Mucosa of rectum (tissue), 2 donors: ENCODE measurements at regions not wholly inside any gene's neighbourhood (a gene's known extent, or its start where the extent isn't known, plus 50 kb on each side); places are given as distances from the start of the nearest gene placed in this dataset.

Experiments
- H3K27ac ChIP-seq, 2 donors: one replicate each; pipeline ENCODE4 v1.7.0; 2013; ENCODE audit warnings: inconsistent platforms in 2 of 2, low read depth in 2 of 2, low read length in 2 of 2
- H3K27me3 ChIP-seq, 2 donors: one replicate each; pipeline ENCODE4 v1.7.0; 2013; ENCODE audit warnings: low read length in 2 of 2; ENCODE audit not compliant: control insufficient read depth in 2 of 2, insufficient read depth in 2 of 2
- H3K36me3 ChIP-seq, 2 donors: one replicate each; pipeline ENCODE4 v1.7.0; 2013; ENCODE audit warnings: low read length in 2 of 2; ENCODE audit not compliant: control insufficient read depth in 2 of 2, insufficient read depth in 2 of 2
- H3K4me1 ChIP-seq, 2 donors: one replicate each; pipeline ENCODE4 v1.7.0; 2013; ENCODE audit warnings: low read length in 2 of 2, mild to moderate bottlenecking in 1 of 2; ENCODE audit not compliant: control insufficient read depth in 2 of 2, insufficient read depth in 2 of 2
- H3K4me3 ChIP-seq, 2 donors: one replicate each; pipeline ENCODE4 v1.7.0; 2013; ENCODE audit warnings: low read length in 2 of 2
- H3K9ac ChIP-seq, 2 donors: one replicate each; pipeline ENCODE4 v1.7.0; 2013; ENCODE audit warnings: low read length in 2 of 2, low read depth in 1 of 2, mild to moderate bottlenecking in 1 of 2
- H3K9me3 ChIP-seq, 2 donors: one replicate each; pipeline ENCODE4 v1.7.0; 2013; ENCODE audit warnings: low read length in 2 of 2; ENCODE audit not compliant: control insufficient read depth in 2 of 2
- donor health status: healthy.
- donor health status: Normal muscosa, but diverticular disease.

DNA sequence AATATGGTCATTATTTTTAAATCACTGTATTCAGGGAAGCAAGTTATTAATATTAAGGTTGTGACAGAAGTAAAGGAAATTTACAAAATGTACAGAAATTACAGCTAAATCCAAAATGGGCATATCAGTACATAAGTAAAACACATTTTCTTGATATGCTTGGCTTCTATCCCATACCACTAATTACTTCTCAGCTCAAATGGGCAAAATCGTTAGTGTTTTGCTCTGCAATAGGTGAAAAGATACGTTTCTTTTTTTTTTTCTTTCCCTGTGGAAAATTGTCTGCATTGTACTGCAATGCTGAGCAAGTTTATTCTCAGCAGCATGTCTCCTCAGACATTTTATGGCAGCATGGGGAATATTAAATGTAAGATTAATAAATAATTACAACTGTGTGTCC, 77.1 kb upstream of the PRMT6 start:
- Histone ChIP-seq H3K9ac (no peak overlapping the region), H3K36me3 (no peaks in the 10 kb centered on the region), H3K9me3 (no peaks in the 10 kb centered on the region), H3K27me3 (no peaks in the 10 kb centered on the region), H3K4me3 (no peak overlapping the region), H3K4me1 (no peaks in the 10 kb centered on the region), H3K27ac (no peak overlapping the region)

DNA sequence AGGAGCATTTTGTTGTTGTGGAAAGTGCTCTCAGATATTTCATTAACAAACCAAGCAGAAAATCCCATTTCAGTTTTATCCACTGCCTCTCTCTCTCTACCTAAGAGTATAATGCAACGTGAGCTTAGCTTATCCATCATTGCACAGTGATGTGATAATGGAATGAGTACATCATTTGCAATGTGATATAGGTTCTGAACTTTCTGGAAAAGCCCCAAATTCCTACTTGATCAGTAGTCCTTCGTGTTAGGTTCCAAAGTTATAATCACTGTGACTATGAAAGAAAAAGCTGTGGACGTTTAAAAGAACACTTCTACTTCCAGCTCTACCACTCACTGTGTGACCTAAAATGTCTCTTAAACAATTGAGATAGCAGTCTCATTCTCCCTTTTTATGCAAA, 76.4 kb upstream of the PRMT6 start:
- Histone ChIP-seq H3K9me3 (no peaks in the 10 kb centered on the region), H3K9ac (no peak overlapping the region), H3K36me3 (no peaks in the 10 kb centered on the region)

DNA sequence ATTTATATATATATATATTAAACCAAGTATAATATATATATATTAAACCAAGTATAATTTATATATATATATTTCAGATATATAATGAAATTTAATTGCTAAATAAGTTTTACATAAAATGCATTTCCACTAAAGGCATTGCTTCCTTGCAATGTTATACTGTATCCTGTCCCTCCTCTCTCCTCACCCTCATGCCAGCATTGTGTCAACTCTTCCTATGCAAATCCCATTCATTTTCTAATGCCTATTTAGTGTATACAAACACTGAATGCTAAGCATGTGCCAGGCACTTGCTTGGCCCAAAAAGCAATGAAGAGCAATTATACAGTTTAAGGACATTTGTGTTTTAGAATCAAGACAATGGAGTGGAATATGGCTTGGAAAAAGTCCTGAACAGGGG, 71.7 kb upstream of the PRMT6 start:
- H3K27me3 ChIP-seq = no peaks in the 10 kb centered on the region
- H3K9ac ChIP-seq = no peak overlapping the region
- no peak overlapping the region for H3K4me3 ChIP-seq
- H3K9me3 ChIP-seq = no peaks in the 10 kb centered on the region
- no peak overlapping the region for H3K27ac ChIP-seq
- no peaks in the 10 kb centered on the region for H3K4me1 ChIP-seq
- no peaks in the 10 kb centered on the region for H3K36me3 ChIP-seq

More for the DNA sequence above, 76.4 kb upstream of the PRMT6 start:
- Histone ChIP-seq H3K27ac (no peak overlapping the region), H3K4me3 (no peak overlapping the region), H3K4me1 (no peaks in the 10 kb centered on the region), H3K27me3 (no peaks in the 10 kb centered on the region)

GRCh38 chr1:106986603-106987002, 69.9 kb upstream of the PRMT6 start:
- no peaks in the 10 kb centered on the region for H3K4me1 ChIP-seq
- no peaks in the 10 kb centered on the region for H3K9me3 ChIP-seq

DNA sequence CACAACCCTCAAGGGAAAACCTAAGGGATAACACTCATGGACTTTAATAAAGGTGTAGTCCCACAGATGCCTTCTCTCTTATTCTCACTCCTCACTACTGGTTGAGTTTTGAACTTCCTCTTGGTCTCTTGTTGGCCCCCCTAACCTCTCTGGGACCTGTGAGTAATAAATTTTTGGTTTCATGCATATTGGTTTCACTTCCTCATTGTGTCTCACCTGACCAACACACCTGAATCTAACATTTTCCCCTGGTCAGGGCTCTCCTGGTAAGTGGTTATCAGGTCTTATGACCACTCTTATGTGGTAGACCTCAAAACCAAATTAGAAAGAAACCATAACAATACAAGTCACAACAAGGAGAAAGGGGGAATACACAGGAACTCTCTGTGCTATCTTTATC, 60.5 kb upstream of the PRMT6 start:
- Histone ChIP-seq H3K4me3 (no peak overlapping the region), H3K27me3 (no peaks in the 10 kb centered on the region), H3K4me1 (no peaks in the 10 kb centered on the region), H3K36me3 (no peaks in the 10 kb centered on the region), H3K9me3 (no peaks in the 10 kb centered on the region), H3K27ac (no peak overlapping the region), H3K9ac (no peak overlapping the region)

More at GRCh38 chr1:106986603-106987002, 69.9 kb upstream of the PRMT6 start:
- Histone ChIP-seq H3K4me3 (no peak overlapping the region), H3K27me3 (no peaks in the 10 kb centered on the region), H3K27ac (no peak overlapping the region), H3K9ac (no peak overlapping the region), H3K36me3 (no peaks in the 10 kb centered on the region)

DNA sequence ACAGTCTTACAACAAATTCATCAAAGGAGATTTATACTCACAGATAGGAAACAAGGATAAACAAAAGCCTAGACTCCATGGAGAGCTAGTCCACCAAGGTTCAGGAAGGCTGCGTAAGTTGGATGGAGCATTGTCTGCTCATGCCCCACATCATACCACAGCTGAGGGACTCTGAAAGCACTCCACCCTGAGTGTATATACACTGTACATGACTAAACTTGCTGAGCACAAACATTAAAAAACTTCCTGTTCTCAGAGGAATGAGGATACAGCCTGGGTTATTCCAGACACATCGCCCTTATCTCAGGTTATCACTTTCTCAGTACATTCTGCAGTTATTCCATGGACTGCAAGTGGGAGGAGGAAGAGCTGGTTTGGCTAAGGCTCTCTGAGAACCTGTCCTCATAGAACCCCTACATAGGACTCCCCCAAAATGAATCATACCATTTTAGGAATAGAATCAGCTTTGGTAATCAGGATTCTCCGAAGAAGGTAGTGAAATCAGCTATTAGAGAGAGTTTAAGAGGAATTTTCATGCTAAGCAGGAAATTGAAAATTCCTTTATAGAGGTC, 58.0 kb upstream of the PRMT6 start:
- no peak overlapping the region for H3K4me3 ChIP-seq
- H3K27ac ChIP-seq = no peak overlapping the region
- no peaks in the 10 kb centered on the region for H3K9me3 ChIP-seq
- H3K27me3 ChIP-seq = no peaks in the 10 kb centered on the region
- no peaks in the 10 kb centered on the region for H3K36me3 ChIP-seq
- no peak overlapping the region for H3K9ac ChIP-seq
- H3K4me1 ChIP-seq = no peaks in the 10 kb centered on the region

GRCh38 chr1:107000902-107001301, 55.6 kb upstream of the PRMT6 start:
- Histone ChIP-seq H3K9ac (no peak overlapping the region), H3K4me3 (no peak overlapping the region), H3K27ac (no peak overlapping the region), H3K9me3 (no peaks in the 10 kb centered on the region), H3K4me1 (no peaks in the 10 kb centered on the region), H3K27me3 (no peaks in the 10 kb centered on the region), H3K36me3 (no peaks in the 10 kb centered on the region)

DNA sequence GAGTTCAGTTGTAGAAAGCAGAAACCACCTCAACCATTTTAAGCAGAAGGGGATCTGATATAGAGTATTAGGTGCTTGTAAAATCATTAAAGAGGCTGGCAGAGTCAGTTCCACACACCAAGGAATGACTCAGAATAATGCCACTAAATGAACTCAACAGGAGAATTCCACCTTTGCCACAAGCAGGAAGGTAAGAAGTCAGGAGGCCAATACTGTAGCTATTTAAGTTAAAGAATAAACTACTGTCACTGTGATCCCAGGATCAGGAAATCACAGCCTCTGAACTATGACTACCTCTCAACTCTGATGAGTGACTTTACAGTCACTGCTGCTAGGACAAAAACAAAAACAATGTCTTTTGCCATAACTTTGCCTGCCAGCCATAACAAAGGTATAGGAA, 52.5 kb upstream of the PRMT6 start:
- H3K9ac ChIP-seq = no peak overlapping the region
- H3K9me3 ChIP-seq = no peaks in the 10 kb centered on the region
- no peaks in the 10 kb centered on the region for H3K27me3 ChIP-seq
- no peaks in the 10 kb centered on the region for H3K36me3 ChIP-seq
- H3K4me1 ChIP-seq = no peaks in the 10 kb centered on the region
- H3K4me3 ChIP-seq = no peak overlapping the region
- H3K27ac ChIP-seq = no peak overlapping the region

- no peaks in the 10 kb centered on the region for H3K27me3 ChIP-seq
- H3K4me3 ChIP-seq = no peak overlapping the region
- H3K36me3 ChIP-seq = no peaks in the 10 kb centered on the region
- H3K9me3 ChIP-seq = no peaks in the 10 kb centered on the region
- H3K27ac ChIP-seq = no peak overlapping the region
- H3K4me1 ChIP-seq = no peaks in the 10 kb centered on the region
- H3K9ac ChIP-seq = no peak overlapping the region
Observed at GRCh38 chr1:107004421-107004820, 52.1 kb upstream of the PRMT6 start.
